ENCODE measurements at regions not wholly inside any gene's neighbourhood (a gene's known extent, or its start where the extent isn't known, plus 50 kb on each side); places are given as distances from the start of the nearest gene placed in this dataset.
A peak's percentile ranks its signal among the peaks of the same experiment; 100 is the strongest.
"Not testable (repeated sequence)": the region's sequence is repeated elsewhere in the genome, so short reads cannot be mapped to it uniquely, and the experiment has no call there.

- DNase-seq (ENCODE audit: low read depth in 2 of 2), result no peak
These were observed 385.5 kb downstream of the SEC14L1 start for GRCh38 chr17:77526259-77526711.

DNA sequence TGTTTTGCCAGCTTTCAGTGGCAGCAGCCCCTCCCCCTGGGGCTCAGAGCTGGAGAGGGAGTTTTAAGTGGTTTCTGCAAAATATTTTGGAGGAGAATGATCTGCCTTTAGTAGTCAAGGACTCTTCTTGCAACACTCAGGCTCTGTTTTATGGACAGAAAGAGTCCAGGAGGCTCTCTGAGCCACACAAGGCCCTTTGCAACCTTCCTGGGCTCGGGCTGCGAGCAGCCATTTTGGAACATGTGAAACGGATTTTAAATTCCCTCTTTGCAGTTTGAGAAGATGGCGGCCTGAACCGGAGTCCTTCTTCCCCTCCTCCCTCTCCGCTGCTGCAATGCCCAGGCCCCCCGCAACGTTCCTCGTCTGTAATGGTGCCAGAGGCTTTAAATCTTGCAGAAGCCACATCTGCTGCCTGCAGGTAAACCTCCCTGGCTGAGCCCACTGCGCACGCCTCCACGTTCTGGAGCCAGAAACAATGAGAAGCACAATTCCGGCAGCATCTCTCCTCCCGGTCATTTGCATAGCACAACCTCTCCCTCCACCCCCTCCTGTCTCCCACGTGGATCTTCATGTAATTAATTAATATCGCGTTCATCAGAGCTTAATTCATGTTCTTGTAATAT is 386.1 kb downstream of the SEC14L1 start:
- DNase-seq (ENCODE audit: low read depth in 2 of 2), result no peak

- DNase-seq (ENCODE audit: low read depth in 2 of 2), result no peak
These were observed 386.6 kb downstream of the SEC14L1 start for GRCh38 chr17:77527409-77527808.

DNA sequence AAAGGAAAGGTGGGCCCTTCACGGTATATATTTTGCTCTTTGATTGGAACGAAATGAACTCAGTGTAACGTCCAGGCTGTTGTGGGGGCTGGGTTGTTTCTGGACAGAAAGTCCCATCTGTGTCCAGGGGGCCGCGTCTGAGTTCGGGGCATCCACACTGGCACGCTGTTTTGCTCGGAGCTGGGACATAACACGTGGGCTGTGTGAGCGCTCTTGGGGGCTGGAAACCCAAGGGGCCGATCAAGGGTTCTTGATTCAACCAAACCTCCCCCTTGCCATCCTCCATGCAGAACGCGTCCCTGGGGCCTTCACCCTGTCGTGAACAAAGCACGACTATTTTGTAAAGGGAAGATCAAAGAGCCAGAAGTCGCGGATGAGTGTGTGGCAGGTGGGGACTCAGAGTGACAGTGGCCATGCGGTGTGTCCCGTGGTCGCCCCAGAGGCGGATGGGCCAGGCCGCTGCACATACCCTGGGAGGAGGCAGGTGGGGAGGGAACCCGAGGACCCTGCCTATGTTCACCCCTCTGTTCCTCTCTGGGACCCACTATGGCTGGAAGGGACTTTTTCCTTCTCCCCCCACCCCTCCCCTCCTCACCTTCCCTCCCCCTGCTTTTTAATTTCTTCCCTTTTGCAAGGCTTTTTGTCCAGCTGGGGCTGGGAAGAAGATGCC is 387.2 kb downstream of the SEC14L1 start:
- no peak for DNase-seq (ENCODE audit: low read depth in 2 of 2)

GRCh38 chr17:77528516-77529327 is 388.0 kb downstream of the SEC14L1 start:
- no peak for DNase-seq (ENCODE audit: low read depth in 2 of 2)

DNA sequence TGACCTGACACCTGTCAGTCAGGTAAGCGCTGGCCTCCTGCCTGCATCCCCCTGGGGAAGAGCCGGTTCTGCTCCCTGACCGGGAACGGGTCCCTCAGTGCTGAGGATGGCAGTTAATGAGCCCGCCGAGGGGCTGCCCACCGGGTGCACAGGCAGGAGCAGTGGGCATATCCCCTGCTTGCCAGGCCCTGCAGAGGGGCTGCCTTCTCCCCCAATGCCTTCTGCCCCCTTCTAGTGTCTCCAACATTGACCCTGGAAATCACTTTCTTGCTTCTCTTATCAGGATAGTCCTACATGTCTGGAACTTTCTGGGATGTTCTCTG is 388.5 kb downstream of the SEC14L1 start:
- DNase-seq (ENCODE audit: low read depth in 2 of 2), result no peak

DNA sequence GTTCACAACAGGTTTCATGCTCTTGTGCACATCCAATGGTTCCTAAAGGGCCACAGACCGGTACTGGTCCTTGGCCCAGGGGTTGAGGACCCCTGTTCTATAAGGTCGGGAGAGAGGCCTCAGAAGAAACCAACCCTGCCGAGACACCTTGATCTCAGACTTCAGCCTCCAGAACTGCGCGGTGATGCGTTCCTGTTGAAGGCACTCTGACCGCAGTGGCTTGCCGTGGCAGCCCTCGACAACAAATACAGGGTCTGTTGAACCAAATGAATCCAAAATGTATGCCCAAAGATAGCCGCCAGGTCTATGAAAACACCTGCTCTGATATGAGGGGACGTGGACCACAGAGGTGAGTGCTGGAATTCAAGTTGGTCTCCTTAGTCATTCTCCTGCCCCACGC is 389.8 kb downstream of the SEC14L1 start:
- DNase-seq (ENCODE audit: low read depth in 2 of 2), result no peak

DNA sequence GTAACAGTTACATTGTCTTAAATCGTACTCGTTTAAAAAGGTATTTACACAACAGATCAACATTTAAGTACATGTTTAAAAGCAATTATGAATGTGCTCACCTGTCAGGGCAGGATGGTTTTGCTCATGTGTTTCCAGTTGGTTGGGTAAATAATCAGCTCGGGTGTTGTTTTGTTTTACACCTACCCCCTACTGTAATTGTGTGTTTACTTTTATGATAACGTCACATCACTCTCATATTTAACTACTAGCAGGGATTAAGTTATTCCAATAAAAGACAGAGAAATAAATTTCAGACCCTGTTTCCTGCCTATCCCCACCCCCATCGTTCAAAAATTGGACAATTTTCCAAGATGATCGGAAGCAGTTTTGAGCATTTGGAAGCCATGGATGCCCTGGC is 390.2 kb downstream of the SEC14L1 start:
- no peak for DNase-seq (ENCODE audit: low read depth in 2 of 2)

GRCh38 chr17:77531641-77532040 is 390.9 kb downstream of the SEC14L1 start:
- no peak for DNase-seq (ENCODE audit: low read depth in 2 of 2)

- not testable (repeated sequence) for DNase-seq (ENCODE audit: low read depth in 2 of 2)
These were observed 392.9 kb downstream of the SEC14L1 start for GRCh38 chr17:77533697-77534096.

DNA sequence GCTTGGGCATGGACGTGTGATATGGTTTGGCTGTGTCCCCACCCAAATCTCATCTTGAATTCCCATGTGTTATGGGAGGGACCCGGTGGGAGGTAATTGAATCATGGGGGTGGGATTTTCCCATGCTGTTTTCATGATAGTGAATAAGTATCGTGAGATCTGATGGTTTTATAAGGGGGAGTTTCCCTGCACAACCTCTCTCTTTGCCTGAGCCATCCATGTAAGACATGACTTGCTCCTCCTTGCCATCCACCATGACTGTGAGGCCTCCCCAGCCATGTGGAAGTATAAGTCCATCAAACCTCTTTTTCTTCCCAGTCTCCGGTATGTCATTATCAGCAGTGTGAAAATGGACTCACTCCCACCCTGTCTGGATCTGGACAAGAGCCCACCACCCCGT is 393.4 kb downstream of the SEC14L1 start:
- DNase-seq (ENCODE audit: low read depth in 2 of 2), result no peak

DNA sequence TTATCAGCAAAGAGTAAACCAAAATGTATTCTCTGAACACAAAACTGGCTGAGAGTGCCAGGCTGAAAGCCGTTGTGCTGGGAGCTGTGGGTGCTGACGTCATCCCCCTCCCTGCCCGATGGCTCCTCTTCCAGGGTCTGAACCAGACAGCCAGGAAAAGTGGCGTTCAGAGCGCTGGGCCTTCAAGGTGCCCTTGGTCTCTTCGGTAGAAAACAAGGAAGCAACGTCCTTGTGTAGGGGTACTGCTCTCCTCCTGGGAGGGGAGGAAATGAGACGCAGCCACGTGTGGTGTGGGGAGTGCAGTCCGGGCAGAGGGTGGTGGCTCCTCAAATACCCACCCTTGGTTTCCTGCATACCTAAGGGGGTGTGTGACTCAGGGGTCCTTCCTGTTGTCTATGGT is 394.7 kb downstream of the SEC14L1 start:
- no peak for DNase-seq (ENCODE audit: low read depth in 2 of 2)

- no peak for DNase-seq (ENCODE audit: low read depth in 2 of 2)
These were observed 395.1 kb downstream of the SEC14L1 start for GRCh38 chr17:77535892-77536291.

GRCh38 chr17:77537566-77537965 is 396.8 kb downstream of the SEC14L1 start:
- DNase-seq (ENCODE audit: low read depth in 2 of 2), result no peak

GRCh38 chr17:77540531-77540930 is 399.8 kb downstream of the SEC14L1 start:
- DNase-seq (ENCODE audit: low read depth in 2 of 2), result no peak

GRCh38 chr17:77540975-77541374 is 400.2 kb downstream of the SEC14L1 start:
- DNase-seq (ENCODE audit: low read depth in 2 of 2), result no peak

DNA sequence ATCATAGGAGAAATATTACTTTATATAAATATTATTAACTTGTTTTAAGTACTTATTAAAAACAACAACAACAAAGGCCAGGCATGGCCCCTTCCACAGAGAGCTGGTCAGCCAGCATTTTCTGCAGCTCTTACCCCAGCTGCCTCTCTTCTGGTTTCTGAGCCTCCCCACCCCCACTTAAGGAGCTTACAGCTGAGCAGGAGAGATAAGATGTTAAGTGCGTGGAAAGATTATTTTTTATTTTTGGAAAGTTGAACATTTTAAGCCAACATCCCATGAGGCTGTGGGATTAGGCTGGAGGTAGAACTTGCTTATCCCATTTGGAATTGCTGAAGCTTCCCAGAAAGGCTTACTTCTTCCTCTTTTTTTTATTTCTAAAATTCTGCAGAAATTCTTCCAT is 401.2 kb downstream of the SEC14L1 start:
- DNase-seq (ENCODE audit: low read depth in 2 of 2), result no peak

DNA sequence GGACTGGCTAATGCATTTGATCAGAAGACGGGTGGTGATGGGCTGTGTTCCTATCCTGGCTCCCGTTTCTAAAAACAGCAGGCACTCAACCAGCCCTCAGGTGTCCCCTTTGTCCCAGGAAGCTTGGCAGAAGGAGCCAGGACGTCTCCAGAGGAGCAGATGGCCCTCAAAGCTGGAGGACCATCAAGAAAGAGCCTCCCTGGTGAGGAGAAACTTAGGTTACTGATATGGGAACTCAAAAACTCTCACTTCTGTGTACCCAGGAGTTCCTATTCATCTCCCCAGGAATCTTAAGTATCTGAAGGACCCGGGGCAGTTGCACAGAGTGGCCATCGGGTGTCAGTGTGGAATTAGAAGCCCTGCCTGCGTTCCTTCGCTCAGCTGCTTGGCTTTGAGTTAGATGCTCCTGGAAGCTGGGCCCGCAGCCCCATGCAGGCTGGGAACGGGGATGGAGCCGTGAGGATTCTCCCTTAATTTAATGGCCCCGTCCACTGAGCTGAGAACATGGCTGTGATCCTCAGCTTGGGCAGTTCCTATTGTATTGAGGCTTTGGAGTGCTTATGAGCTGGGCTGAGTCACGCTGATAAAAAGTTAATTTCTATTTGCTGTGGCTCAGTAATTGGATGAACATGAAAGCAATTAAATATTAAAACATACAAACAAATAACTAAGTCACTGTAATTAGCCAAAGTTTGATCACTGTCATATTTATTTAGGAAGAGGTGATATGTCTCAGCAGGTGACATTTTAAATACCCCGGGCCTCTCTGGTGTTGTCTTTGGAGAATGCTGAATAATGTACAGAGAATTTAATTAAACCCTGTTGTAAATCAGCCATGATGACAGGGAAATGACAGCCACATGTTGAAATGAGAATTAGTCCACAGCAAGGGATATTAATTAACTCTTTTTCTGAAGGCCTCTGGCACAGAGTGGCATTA is 402.1 kb downstream of the SEC14L1 start:
- peak; percentile 56 to 62 for DNase-seq (ENCODE audit: low read depth in 2 of 2)

- no peak for DNase-seq (ENCODE audit: low read depth in 2 of 2)
These were observed 403.0 kb downstream of the SEC14L1 start for GRCh38 chr17:77543801-77544200.

DNA sequence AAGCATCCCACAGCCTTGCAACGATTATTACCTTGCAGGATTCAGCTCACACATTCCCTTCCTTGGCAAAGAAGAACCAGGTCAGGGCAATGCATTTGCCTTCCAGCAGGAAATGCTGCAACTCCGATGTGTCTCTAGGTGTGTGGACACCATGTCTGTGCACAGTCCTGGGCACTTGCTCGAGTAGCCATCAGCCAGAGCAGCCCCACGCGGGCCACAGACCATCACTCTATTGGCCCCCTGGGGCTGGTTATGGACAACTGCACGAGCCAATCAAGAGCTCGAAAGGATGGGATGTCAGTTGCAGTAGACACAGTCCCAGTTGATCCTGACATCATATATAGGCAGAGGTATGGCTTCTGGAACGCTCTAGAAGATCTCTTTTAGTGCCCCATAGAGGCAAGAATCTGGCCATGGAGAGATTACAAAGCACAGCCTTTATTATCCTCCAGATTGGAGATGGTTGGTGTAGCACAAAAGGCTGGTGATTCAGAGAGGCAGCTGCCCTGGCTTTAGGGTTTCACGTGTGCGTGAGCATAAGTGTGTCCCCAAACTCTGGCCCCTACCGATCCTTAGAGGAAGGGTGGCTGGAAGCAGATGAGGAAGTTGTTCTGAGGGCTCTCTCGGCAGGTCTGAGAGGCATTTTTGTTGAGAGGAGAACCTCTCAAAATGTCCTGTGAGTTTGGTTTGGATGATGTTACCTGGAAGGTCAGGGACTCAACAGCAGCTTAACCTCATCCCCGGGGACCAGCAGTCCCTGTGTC is 403.8 kb downstream of the SEC14L1 start:
- DNase-seq (ENCODE audit: low read depth in 2 of 2), result no peak

- DNase-seq (ENCODE audit: low read depth in 2 of 2), result no peak
These were observed 406.0 kb downstream of the SEC14L1 start for GRCh38 chr17:77546772-77547241.

All from fibroblast of skin of left biceps (primary cell).